ENCODE measurements at regions not wholly inside any gene's neighbourhood (a gene's known extent, or its start where the extent isn't known, plus 50 kb on each side); places are given as distances from the start of the nearest gene placed in this dataset.
"Not testable (repeated sequence)": the region's sequence is repeated elsewhere in the genome, so short reads cannot be mapped to it uniquely, and the experiment has no call there.

DNA sequence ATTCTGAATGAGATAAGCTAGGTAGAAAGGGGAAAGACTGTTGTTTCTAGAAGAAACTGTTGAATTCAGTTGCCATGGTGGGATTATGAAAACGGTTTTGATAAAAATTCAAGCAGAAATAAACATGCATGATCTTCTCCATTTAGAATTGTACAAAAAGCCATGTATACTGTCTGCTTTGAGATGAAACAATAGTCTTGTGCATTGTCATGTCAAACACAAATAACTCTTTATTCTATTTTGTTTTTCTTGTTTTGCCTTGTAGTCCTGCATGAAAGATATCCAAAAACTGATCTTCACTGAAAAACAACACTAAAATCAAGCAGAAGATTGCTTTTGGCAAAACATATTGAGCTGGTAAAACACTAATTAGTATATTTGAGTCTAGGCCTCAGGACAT, 659.9 kb downstream of the LTN1 start:
- no peak for FAIRE-seq

GRCh38 chr21:28325618-28326017, 667.1 kb downstream of the LTN1 start:
- FAIRE-seq = no peak

- no peak for FAIRE-seq
Observed at GRCh38 chr21:28324690-28325089, 668.0 kb downstream of the LTN1 start.

DNA sequence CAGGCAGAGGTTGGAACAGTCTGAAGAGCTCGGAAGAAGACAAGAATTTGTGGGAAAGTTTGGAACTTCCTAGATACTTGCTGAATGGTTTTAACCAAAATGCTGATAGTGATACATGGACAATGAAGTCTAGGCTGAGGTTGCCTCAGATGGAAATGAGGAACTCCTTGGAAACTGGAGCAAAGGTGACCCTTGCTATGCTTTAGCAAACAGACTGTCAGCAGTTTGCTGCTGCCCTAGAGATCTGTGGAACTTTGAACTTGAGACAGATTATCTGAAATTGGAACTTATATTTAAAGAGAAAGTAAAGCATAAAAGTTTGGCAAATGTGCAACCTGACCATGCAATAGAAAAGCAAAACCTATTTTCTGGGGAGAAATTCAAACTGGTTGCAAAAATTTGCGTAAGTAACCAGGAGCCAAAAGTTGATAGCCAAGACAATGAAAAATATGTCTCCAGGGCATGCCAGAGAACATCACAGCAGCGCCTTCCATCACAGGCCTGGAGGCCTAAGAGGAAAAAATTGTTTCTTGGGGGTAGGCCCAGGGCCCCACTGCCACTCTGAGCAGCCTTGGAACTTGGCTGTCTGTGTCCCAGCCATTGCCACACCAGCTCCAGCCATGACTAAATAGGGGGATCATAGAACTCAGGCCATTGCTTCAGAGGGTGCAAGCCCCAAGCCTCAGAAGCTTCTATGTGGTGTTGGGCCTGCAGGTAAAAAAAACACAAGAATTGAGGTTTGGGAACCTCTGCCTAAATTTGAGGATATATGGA, 675.3 kb downstream of the LTN1 start:
- FAIRE-seq = no peak

GRCh38 chr21:28311411-28312190, 681.1 kb downstream of the LTN1 start:
- no peak for FAIRE-seq

GRCh38 chr21:28310711-28311110, 682.0 kb downstream of the LTN1 start:
- FAIRE-seq = no peak

DNA sequence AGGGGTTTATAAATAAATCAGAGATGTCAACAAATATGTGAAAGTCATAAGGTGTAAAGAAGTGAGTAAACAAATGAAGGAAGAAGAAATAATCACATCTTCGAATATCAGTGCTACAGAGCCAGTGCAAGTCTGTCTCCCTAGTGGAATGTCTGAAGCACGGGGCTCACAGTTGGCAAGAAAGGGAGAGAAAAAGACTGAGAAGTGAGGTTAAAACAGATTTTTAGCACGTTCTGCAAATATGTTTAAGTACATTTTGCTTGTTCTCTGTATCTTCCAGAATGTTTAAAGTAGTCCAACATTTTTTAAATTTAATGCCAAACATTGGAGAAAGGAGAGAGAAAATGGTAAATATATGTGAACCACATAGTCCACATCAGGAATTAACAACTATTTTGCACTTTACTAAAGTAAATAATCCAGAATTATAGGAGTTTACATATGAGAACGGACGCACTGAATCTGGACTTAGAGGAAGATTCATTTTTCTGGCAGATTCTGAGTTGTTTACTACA, 682.4 kb downstream of the LTN1 start:
- FAIRE-seq = no peak

- no peak for FAIRE-seq
Observed at GRCh38 chr21:28309596-28309995, 683.1 kb downstream of the LTN1 start.

DNA sequence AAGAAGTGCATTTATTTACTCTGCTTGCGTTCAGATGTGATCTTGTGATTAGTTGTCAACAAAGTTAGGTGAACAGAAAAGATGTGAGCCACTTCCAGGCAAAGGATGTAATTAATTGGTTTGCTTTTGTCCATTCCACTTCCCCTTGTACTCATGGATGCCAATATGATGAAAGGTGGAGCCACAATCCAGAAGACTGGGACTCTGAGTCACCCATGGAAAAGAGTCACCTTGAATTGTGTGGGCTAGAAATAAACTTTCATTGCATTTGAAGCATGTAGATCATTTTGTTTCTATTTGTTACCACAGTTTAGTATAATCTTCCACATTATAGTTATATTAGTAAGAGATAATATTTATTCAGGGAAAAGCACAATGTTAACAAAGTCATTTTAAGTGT, 684.2 kb downstream of the LTN1 start:
- no peak for FAIRE-seq

DNA sequence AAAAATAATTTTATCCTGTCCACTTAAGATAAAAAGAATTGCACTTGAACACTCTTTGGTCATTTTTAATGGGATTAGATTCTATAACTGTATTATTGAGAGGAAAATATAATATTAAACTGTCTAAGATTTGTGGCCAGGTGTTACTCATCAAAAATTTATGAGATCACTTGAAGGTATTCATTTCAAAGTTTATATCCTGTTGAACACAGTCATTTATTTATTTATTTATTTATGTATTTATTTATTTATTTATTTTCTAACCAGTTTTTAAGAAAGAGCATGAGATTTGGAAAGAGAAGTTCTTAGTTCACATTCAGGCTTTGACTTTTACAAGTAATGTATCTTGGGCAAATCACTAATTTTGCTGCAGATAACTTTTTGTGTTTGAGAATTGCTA, 692.7 kb downstream of the LTN1 start:
- FAIRE-seq = no peak

DNA sequence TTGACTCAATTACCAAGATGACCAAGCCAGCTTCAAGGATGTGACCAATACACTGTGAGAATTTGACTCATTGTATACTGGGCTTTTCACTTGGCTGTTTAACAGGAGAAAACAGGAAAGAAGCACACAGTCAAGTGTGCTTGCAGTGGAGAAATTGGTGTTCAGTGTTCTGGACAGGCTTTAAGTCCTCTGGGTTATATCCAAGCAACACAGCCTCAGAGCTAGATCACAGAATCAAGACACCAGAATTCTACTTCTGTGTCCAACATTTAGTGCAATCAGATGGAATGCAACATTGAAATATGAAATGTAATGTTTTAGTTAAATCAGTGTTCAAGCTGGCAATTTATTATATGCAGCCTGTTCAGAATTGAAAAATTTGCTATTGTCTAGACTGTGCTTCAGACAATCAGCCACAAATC, 694.4 kb downstream of the LTN1 start:
- no peak for FAIRE-seq

DNA sequence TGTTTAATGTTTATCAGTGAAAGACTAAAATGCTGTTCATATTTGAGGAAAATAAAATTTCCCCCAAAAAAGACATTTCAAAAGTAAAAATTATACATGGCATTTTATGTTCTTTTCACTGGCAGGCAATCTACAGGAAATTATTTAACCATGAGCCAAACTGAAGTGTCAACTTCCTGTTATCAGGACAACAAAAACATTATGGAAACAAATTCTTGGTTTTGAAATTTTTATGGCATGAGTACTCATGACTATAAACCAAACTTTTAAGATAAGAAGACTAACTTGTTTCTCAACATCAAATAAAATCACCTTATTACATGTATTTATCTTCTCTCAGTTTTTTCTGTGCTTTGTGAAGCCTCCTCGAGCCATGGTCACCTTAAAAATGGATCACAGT, 698.6 kb downstream of the LTN1 start:
- FAIRE-seq = no peak

DNA sequence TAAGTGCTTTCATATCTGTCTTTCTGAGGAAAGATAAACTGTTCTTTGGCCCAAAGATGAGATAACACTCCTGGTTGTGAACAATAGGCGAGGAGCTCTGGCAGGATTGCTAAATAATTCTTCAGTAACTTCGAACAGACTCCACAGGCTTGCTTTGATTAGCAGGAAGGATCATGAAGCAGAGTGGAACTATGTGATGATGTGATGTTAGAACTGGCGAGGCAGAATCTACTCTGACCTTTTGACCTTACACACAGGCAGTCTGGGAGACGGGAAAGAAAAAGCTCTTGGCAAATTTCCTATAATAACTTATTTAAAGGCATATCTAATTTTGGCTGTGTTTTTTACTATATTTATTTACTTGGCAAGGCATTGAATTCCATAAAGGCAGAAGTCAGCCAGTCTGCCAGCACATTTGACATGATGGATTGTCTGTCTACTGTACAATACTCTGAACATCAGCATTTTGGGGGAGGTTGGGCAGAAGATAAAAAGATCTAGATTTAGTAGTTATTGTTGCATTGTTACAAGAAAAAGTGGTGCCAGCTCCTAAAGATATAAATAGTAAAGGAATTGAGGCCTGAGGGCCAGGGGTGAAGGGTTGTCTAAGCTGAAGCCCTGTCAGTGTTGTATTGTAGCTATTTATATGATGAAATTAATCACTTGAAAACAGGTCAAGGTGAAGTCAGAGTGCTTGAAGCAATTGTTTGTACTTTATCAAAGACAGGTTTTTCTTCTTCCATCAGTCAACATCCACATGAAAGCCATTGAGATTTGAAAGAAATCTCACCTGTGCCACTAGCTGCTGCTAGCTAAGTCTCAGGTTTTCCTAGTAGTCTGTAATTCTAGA, 708.8 kb downstream of the LTN1 start:
- peak; percentile 53 for FAIRE-seq

DNA sequence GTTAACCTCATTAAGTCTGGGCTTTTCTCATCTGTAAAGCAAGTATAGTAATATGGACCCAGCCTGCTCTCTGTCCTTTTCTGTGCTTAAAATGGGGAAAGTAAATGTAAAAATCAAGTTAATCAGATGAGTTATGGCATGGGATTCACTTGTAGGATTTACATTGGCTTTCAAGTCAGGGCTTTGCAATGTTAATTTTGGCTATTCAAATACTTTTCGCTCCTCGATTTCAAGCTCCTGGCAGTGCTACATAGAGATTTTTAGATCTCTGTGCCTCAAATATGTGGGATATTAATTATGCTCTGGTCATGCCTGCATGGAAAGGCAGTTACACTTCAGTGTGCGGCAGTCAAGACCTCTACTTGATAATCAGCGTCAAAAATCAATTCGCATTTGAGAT, 709.8 kb downstream of the LTN1 start:
- FAIRE-seq = no peak

DNA sequence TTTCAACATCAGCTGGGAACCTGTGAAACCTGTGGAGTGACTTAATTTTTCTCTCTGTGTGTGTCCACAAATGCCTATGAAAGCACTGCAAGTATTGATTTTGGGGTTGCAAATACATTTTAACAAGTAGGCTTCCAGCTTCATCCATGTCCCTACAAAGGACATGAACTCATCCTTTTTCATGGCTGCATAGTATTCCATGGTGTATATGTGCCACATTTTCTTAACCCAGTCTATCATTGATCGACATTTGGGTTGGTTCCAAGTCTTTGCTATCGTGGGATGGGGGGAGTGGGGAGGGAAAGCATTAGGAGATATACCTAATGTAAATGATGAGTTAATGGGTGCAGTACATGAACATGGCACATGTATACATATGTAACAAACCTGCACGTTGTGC, 711.3 kb downstream of the LTN1 start:
- FAIRE-seq = not testable (repeated sequence)

- no peak for FAIRE-seq
Observed at GRCh38 chr21:28280611-28281010, 712.1 kb downstream of the LTN1 start.

DNA sequence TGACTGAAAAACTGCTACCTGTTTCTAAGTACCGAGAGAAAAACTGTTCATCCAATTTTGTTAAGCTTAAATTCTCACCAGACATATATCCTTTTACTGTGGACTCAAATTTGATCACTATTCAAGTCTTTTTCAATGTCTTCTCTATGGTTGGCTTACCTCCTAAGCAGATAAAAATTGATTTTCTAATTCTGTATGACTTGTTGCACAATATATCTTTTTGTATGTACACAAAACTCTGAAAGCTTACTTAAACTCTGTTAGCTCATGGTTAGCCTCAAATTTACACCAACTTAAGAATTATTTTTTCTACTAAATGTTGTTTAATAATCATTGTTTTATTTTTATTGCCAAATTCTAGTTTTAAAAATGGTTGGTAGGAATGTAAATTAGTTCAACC, 715.4 kb downstream of the LTN1 start:
- no peak for FAIRE-seq

- FAIRE-seq = no peak
Observed at GRCh38 chr21:28272272-28272992, 720.2 kb downstream of the LTN1 start.

- no peak for FAIRE-seq
Observed at GRCh38 chr21:28269173-28269572, 723.5 kb downstream of the LTN1 start.

GRCh38 chr21:28268685-28269084, 724.0 kb downstream of the LTN1 start:
- no peak for FAIRE-seq

DNA sequence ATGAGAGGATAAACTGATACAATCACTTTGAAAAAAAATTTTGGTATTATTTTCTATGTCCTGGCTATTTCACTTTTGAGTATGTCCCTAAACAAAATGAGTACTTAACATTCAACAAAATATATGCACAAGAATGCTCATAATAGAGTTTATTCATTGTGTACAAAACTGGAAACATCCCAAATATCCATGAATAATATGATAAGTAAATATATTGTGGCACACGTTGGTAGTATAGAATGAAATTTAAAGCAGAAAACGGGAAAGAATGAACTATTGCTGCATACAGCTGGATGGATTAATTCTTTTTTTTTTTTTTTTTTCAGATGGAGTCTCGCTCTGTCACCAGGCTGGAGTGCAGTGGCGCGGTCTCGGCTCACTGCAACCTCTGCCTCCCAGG, 725.2 kb downstream of the LTN1 start:
- no peak for FAIRE-seq

DNA sequence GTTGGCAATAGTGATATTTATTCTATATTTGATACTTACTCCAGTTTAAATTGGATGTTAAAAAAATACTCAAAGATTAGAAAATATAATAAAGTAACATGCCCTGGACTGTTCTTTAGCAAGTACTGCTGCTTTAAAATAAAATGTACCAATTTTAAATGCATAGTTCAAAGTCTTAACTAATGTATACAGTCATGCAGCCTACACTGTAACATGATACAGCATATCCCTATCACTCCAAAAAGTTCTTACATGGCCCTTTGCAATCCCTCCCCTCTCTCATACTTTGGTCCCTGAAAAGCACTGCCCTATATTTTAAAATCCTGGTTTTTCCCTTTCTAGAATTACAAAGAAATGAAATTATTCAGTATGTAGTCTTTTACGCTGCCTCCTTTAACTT, 726.6 kb downstream of the LTN1 start:
- no peak for FAIRE-seq

DNA sequence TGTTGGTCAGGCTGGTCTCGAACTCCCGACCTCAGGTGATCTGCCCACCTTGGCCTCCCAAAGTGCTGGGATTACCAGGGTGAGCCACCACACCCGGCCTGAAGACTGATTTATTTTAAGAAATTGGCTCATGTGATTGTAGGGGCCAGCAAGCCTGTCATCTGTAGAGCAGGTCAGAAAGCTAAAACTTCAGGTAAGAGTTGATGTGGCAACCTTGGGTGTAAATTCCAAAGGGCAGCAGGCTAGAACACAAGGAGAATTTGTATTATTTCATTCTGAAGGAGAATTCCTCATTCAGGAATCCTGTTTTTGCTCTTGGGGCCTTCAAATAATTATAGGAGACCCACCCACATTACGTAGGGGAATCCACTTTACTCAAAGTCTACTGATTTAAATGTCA, 728.7 kb downstream of the LTN1 start:
- no peak for FAIRE-seq

Measured in islet of Langerhans (tissue), 1 donor.